ENCODE measurements at regions not wholly inside any gene's neighbourhood (a gene's known extent, or its start where the extent isn't known, plus 50 kb on each side); places are given as distances from the start of the nearest gene placed in this dataset.

GRCh38 chr7:131898418-131898817 is 342.0 kb upstream of the PODXL start:
- TF ChIP-seq POLR2A (IDR thresholded peaks at IDR 0.05) (no peak), CTCF (IDR thresholded peaks at IDR 0.05) (no peak)
